ENCODE measurements at regions not wholly inside any gene's neighbourhood (a gene's known extent, or its start where the extent isn't known, plus 50 kb on each side); places are given as distances from the start of the nearest gene placed in this dataset.

GRCh38 chr13:85619321-85619720, 179.9 kb downstream of the SLITRK6 start:
- TF ChIP-seq CTCF (conservative IDR thresholded peaks at IDR 0.05; ENCODE audit: low read length), result no peak
- no peak for TF ChIP-seq EZH2phosphoT487 (IDR thresholded peaks at IDR 0.05; ENCODE audit: borderline replicate concordance)
